ENCODE measurements at regions not wholly inside any gene's neighbourhood (a gene's known extent, or its start where the extent isn't known, plus 50 kb on each side); places are given as distances from the start of the nearest gene placed in this dataset.
A peak's percentile ranks its signal among the peaks of the same experiment; 100 is the strongest.

- TF ChIP-seq HMGXB4 (CRISPR knock-in tag; IDR thresholded peaks at IDR 0.05; ENCODE audit: borderline replicate concordance in 1 of 2, low read depth in 1 of 2): no peak
- TF ChIP-seq ZNF513 (CRISPR knock-in tag; conservative IDR thresholded peaks at IDR 0.05): no peak
- peak; percentile 95 for TF ChIP-seq SOX13 (IDR thresholded peaks at IDR 0.05)
- peak in 1 of 2 experiments; percentile 99; a peak in 2 of 4 replicates for TF ChIP-seq SOX13 (CRISPR knock-in tag; conservative IDR thresholded peaks at IDR 0.05 in 1 of 2, IDR thresholded peaks at IDR 0.05 in 1 of 2)
- no peak for TF ChIP-seq ZBTB21 (CRISPR knock-in tag; IDR thresholded peaks at IDR 0.05)
- TF ChIP-seq HDAC2 (CRISPR knock-in tag; IDR thresholded peaks at IDR 0.05): peak; percentile 43; the same call in 1 of the 2 replicates
- TF ChIP-seq ERF (CRISPR knock-in tag; IDR thresholded peaks at IDR 0.05): no peak
- TF ChIP-seq ZBTB40 (IDR thresholded peaks at IDR 0.05): no peak
- no peak for TF ChIP-seq ZBTB40 (CRISPR knock-in tag; IDR thresholded peaks at IDR 0.05)
- TF ChIP-seq ATF5 (CRISPR knock-in tag; IDR thresholded peaks at IDR 0.05; ENCODE audit: low read depth): no peak
- TF ChIP-seq MLXIP (CRISPR knock-in tag; IDR thresholded peaks at IDR 0.05; ENCODE audit: borderline replicate concordance): no peak
Measured at GRCh38 chr5:10157085-10157669, 92.5 kb downstream of the ATPSCKMT start (continued).
